Thyroid gland (tissue), 4 donors: ENCODE measurements at regions not wholly inside any gene's neighbourhood (a gene's known extent, or its start where the extent isn't known, plus 50 kb on each side); places are given as distances from the start of the nearest gene placed in this dataset.

Source experiments
- DNase-seq, 2 donors: peaks; one replicate each; pipeline ENCODE4 v3.0.0-alpha.2; 2019
- H3K27ac ChIP-seq, 3 donors: fragments of 200-600 bp; sonication (generic); 1 replicate in 2 of 3; 2 replicates in 1 of 3; pipeline ENCODE4 v1.5.1; 2016 to 2019; ENCODE audit warnings: mild to moderate bottlenecking in 1 of 3, moderate library complexity in 1 of 3
- H3K27me3 ChIP-seq: fragments of 200-600 bp; sonication (generic); one replicate; pipeline ENCODE4 v1.5.1; 2019
- H3K36me3 ChIP-seq, 2 donors: fragments of 200-600 bp; sonication (generic); one replicate each; pipeline ENCODE4 v1.5.1; 2016 to 2019
- H3K4me1 ChIP-seq, 2 donors: fragments of 200-600 bp; sonication (generic); one replicate each; pipeline ENCODE4 v1.5.1; 2017 to 2019
- H3K4me3 ChIP-seq, 3 donors: fragments of 200-600 bp; sonication (generic); replicated peaks in 1 of 3; 1 replicate in 2 of 3; 2 replicates in 1 of 3; pipeline ENCODE4 v1.5.1; 2016; ENCODE audit warnings: mild to moderate bottlenecking in 1 of 3
- H3K9me3 ChIP-seq: fragments of 200-600 bp; sonication (generic); one replicate; pipeline ENCODE4 v1.5.1; 2017
- CTCF ChIP-seq, 6 experiments: fragments of 200-600 bp in 3 of 6; fragments of 450-650 bp in 3 of 6; sonication (generic) in 3 of 6; IDR thresholded peaks; one replicate each; pipeline ENCODE4 v1.5.1; 2016 to 2019; ENCODE audit warnings: antibody characterized with exemption in 6 of 6, mild to moderate bottlenecking in 2 of 6, inconsistent platforms in 1 of 6, moderate library complexity in 1 of 6
- POLR2A ChIP-seq, 2 donors: fragments of 450-650 bp; IDR thresholded peaks; one replicate each; pipeline ENCODE4 v1.6.1; 2017; ENCODE audit warnings: antibody characterized with exemption in 2 of 2, mild to moderate bottlenecking in 2 of 2, moderate library complexity in 1 of 2
- WGBS, 2 donors: methylation state at CpG; one replicate each; pipeline ENCODE4 v1.1.5; 2017; 5-methylcytosine and 5-hydroxymethylcytosine counted together
- intact Hi-C: fragments of 100-400 bp; cut with DNase I; formaldehyde crosslinking; loops from one replicate; pipeline ENCODE4 v1.15.1; 2023

GRCh38 chr2:59578349-59578748 lies 975.1 kb downstream of the BCL11A start:
- H3K27me3 ChIP-seq: no peaks in the 10 kb centered on the region
- H3K36me3 ChIP-seq: no peaks in the 10 kb centered on the region
- H3K9me3 ChIP-seq: no peaks in the 10 kb centered on the region
- no peak for TF ChIP-seq POLR2A (IDR thresholded peaks at IDR 0.05)
- no peak for TF ChIP-seq CTCF (IDR thresholded peaks at IDR 0.05)
- no peak for DNase-seq
- H3K4me3 ChIP-seq: no peak overlapping the region
- WGBS, 2 donors: 72 to 74% methylated on average over 3 of the region's 3 CpGs
- H3K4me1 ChIP-seq: no peaks in the 10 kb centered on the region
- intact Hi-C loops: no loop called here
- no peak overlapping the region for H3K27ac ChIP-seq

GRCh38 chr2:59575191-59575590 lies 978.3 kb downstream of the BCL11A start:
- intact Hi-C loops: no loop called here

GRCh38 chr2:59572227-59572626 lies 981.2 kb downstream of the BCL11A start:
- Histone ChIP-seq H3K4me1 (no peaks in the 10 kb centered on the region), H3K27me3 (no peaks in the 10 kb centered on the region), H3K27ac (no peak overlapping the region), H3K4me3 (no peak overlapping the region), H3K9me3 (no peaks in the 10 kb centered on the region), H3K36me3 (no peaks in the 10 kb centered on the region)
- intact Hi-C loops: no loop called here
- WGBS, 2 donors: 55 to 57% methylated on average over 4 of the region's 4 CpGs
- DNase-seq: no peak
- TF ChIP-seq POLR2A (IDR thresholded peaks at IDR 0.05): no peak
- TF ChIP-seq CTCF (IDR thresholded peaks at IDR 0.05): no peak

More at GRCh38 chr2:59575191-59575590, 978.3 kb downstream of the BCL11A start:
- H3K27me3 ChIP-seq: no peaks in the 10 kb centered on the region
- no peak for DNase-seq
- 75 to 85% methylated on average over 1 of the region's 1 CpG for WGBS, 2 donors
- no peaks in the 10 kb centered on the region for H3K9me3 ChIP-seq
- no peaks in the 10 kb centered on the region for H3K4me1 ChIP-seq
- no peak overlapping the region for H3K27ac ChIP-seq
- no peak for TF ChIP-seq POLR2A (IDR thresholded peaks at IDR 0.05)
- no peak for TF ChIP-seq CTCF (IDR thresholded peaks at IDR 0.05)
- H3K4me3 ChIP-seq: no peak overlapping the region
- H3K36me3 ChIP-seq: no peaks in the 10 kb centered on the region

GRCh38 chr2:59570818-59571217 lies 982.6 kb downstream of the BCL11A start:
- Histone ChIP-seq H3K27ac (no peak overlapping the region), H3K9me3 (no peaks in the 10 kb centered on the region), H3K27me3 (no peaks in the 10 kb centered on the region), H3K36me3 (no peaks in the 10 kb centered on the region), H3K4me1 (no peaks in the 10 kb centered on the region), H3K4me3 (no peak overlapping the region)
- DNase-seq: no peak
- TF ChIP-seq POLR2A (IDR thresholded peaks at IDR 0.05) (no peak), CTCF (IDR thresholded peaks at IDR 0.05) (no peak)
- WGBS, 2 donors: 96 to 98% methylated on average over 1 of the region's 1 CpG
- intact Hi-C loops: no loop called here

- no peaks in the 10 kb centered on the region for H3K4me1 ChIP-seq
- no peak for DNase-seq
- no peaks in the 10 kb centered on the region for H3K9me3 ChIP-seq
- no peaks in the 10 kb centered on the region for H3K36me3 ChIP-seq
- no peak overlapping the region for H3K27ac ChIP-seq
- no peaks in the 10 kb centered on the region for H3K27me3 ChIP-seq
- no peak for TF ChIP-seq CTCF (IDR thresholded peaks at IDR 0.05)
- TF ChIP-seq POLR2A (IDR thresholded peaks at IDR 0.05): no peak
- 39 to 46% methylated on average over 1 of the region's 1 CpG for WGBS, 2 donors
- intact Hi-C loops: no loop called here
- no peak overlapping the region for H3K4me3 ChIP-seq
Observed at GRCh38 chr2:59569124-59569523, 984.3 kb downstream of the BCL11A start.
